MM.1S (cell line): ENCODE measurements at regions not wholly inside any gene's neighbourhood (a gene's known extent, or its start where the extent isn't known, plus 50 kb on each side); places are given as distances from the start of the nearest gene placed in this dataset.

Source experiments
- EZH2 ChIP-seq: fragments of 300-600 bp; sonication (generic); optimal IDR thresholded peaks from 2 replicates; pipeline ENCODE3; 2017; ENCODE audit warnings: low read depth, mild to moderate bottlenecking, antibody characterized with exemption, low read length, mixed read lengths
- TF ChIP-seq, protein P1 (sequence below): fragments of 300-600 bp; sonication (generic); IDR thresholded peaks from 2 replicates; pipeline ENCODE4 v1.5.1; 2016; ENCODE audit warnings: antibody characterized with exemption, low read length, mixed read lengths

DNA sequence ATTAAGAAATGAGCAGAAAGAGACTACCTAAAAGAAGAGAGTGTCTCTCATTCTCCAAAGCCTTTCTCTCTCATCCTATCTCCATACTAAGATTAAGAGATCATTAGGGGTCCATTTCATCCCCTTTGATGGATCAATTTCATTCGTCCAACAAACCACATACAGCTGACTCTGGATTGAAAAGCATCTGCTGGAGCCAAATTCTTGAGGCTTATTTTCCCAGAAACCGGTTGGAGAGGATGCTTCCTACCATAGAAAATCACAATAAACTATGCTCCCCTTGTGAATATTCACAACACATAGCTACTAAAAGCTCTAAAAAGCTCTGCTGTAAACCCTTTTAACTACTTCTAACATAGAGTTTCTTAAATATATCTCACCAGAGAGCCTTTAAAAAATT is 755.0 kb upstream of the ZNF608 start:
- TF ChIP-seq, protein P1, sequence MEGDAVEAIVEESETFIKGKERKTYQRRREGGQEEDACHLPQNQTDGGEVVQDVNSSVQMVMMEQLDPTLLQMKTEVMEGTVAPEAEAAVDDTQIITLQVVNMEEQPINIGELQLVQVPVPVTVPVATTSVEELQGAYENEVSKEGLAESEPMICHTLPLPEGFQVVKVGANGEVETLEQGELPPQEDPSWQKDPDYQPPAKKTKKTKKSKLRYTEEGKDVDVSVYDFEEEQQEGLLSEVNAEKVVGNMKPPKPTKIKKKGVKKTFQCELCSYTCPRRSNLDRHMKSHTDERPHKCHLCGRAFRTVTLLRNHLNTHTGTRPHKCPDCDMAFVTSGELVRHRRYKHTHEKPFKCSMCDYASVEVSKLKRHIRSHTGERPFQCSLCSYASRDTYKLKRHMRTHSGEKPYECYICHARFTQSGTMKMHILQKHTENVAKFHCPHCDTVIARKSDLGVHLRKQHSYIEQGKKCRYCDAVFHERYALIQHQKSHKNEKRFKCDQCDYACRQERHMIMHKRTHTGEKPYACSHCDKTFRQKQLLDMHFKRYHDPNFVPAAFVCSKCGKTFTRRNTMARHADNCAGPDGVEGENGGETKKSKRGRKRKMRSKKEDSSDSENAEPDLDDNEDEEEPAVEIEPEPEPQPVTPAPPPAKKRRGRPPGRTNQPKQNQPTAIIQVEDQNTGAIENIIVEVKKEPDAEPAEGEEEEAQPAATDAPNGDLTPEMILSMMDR = no peak
- TF ChIP-seq EZH2 = no peak
